Osteocyte (in vitro differentiated cells): ENCODE measurements at regions not wholly inside any gene's neighbourhood (a gene's known extent, or its start where the extent isn't known, plus 50 kb on each side); places are given as distances from the start of the nearest gene placed in this dataset.

ENCODE experiments used
- DNase-seq: peaks from one replicate; pipeline ENCODE4 v3.0.0; 2021; ENCODE audit warnings: mixed read lengths; ENCODE audit not compliant: unreplicated experiment; ENCODE audit errors: extremely low spot score
- H3K27ac Mint-ChIP-seq: one replicate; pipeline ENCODE4 v1.8.0; 2021; ENCODE audit warnings: mild to moderate bottlenecking, mixed read lengths; ENCODE audit not compliant: unreplicated experiment
- H3K27me3 Mint-ChIP-seq: one replicate; pipeline ENCODE4 v1.8.0; 2021; ENCODE audit warnings: mixed read lengths; ENCODE audit not compliant: unreplicated experiment
- H3K36me3 Mint-ChIP-seq: one replicate; pipeline ENCODE4 v1.8.0; 2021; ENCODE audit warnings: mixed read lengths; ENCODE audit not compliant: unreplicated experiment
- H3K4me1 Mint-ChIP-seq: one replicate; pipeline ENCODE4 v1.8.0; 2021; ENCODE audit warnings: mixed read lengths; ENCODE audit not compliant: unreplicated experiment
- H3K4me3 Mint-ChIP-seq: one replicate; pipeline ENCODE4 v1.8.0; 2021; ENCODE audit warnings: mild to moderate bottlenecking, moderate library complexity, mixed read lengths; ENCODE audit not compliant: unreplicated experiment
- H3K9me3 Mint-ChIP-seq: one replicate; pipeline ENCODE4 v1.8.0; 2021; ENCODE audit warnings: mixed read lengths; ENCODE audit not compliant: unreplicated experiment
- CTCF ChIP-seq: fragments of 200-600 bp; sonication (generic); IDR thresholded peaks from 2 replicates; pipeline ENCODE4 v1.5.0; 2021; ENCODE audit warnings: antibody characterized with exemption, mild to moderate bottlenecking, moderate library complexity

DNA sequence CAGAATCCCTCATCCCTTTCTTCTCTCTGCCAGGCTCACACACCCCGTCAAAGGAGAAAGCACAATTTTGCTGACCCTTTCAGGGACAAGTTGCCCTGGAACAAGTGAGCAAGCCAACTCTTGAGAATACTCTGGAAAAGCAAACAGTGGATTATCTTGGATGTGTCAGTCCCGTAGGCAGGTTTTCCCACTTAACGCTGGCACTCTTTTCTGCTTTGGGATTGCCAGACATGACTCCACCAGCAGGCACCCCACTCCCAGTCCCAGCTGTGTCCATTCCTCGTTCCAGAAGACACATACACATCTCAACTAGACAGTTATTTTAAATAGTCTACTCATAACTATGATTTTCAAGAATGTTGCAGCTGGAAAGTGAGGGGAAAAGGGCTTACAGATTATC is 145.5 kb upstream of the CDKN3 start:
- Mint-ChIP-seq H3K4me3 (no peak overlapping the region), H3K36me3 (no peaks in the 10 kb centered on the region), H3K27ac (no peak overlapping the region), H3K4me1 (peaks cover 23% of the 10 kb centered on the region), H3K27me3 (peaks cover 12% of the 10 kb centered on the region), H3K9me3 (no peaks in the 10 kb centered on the region)
- TF ChIP-seq CTCF, result no peak
- DNase-seq, result no peak

DNA sequence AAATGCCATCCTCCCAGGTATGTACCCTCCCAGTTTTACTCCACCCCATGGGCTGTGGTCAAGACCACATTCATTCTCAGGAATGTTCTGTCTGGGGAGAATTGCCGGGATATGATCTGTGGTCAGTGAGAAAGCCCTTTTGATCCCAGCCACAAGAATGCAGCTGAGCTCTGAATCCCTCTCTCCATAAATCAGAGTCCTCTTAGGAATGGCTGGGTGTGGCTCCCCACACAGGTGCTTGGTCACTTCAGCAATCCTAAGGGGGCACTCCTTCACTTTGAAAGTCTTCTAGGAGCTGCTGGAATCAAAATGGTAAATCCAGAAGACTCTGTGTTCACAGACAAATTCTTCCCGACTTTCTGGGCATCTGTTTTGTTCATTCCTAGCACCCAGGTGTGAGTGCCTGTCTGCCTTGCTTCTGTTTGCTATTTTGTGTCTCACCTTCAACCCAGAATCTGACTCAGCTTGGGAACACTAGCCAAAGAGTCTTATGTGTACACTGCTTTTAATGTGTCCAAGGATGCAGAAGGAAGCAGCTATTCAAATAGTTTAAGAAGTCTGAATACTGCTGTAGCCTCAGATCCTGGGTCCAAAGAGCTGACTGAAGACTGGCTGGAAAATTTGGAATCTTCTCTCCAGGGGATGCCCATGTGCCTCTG is 144.6 kb upstream of the CDKN3 start:
- H3K4me1 Mint-ChIP-seq, result peaks cover 23% of the 10 kb centered on the region
- H3K27ac Mint-ChIP-seq, result no peak overlapping the region
- H3K4me3 Mint-ChIP-seq, result no peak overlapping the region
- H3K27me3 Mint-ChIP-seq, result peaks cover 4% of the 10 kb centered on the region
- H3K36me3 Mint-ChIP-seq, result no peaks in the 10 kb centered on the region
- TF ChIP-seq CTCF, result no peak
- no peaks in the 10 kb centered on the region for H3K9me3 Mint-ChIP-seq
- DNase-seq, result no peak

GRCh38 chr14:54253195-54253947 is 143.4 kb upstream of the CDKN3 start:
- Mint-ChIP-seq H3K4me1 (peaks cover 23% of the 10 kb centered on the region), H3K9me3 (no peaks in the 10 kb centered on the region), H3K4me3 (no peak overlapping the region), H3K27me3 (peaks cover 2% of the 10 kb centered on the region), H3K36me3 (no peaks in the 10 kb centered on the region), H3K27ac (no peak overlapping the region)
- TF ChIP-seq CTCF, result no peak
- no peak for DNase-seq

GRCh38 chr14:54256156-54256555 is 140.7 kb upstream of the CDKN3 start:
- H3K4me1 Mint-ChIP-seq, result peaks cover 23% of the 10 kb centered on the region
- H3K27ac Mint-ChIP-seq, result no peak overlapping the region
- H3K27me3 Mint-ChIP-seq, result no peaks in the 10 kb centered on the region
- H3K4me3 Mint-ChIP-seq, result no peak overlapping the region
- no peaks in the 10 kb centered on the region for H3K36me3 Mint-ChIP-seq
- no peaks in the 10 kb centered on the region for H3K9me3 Mint-ChIP-seq
- no peak for DNase-seq
- TF ChIP-seq CTCF, result no peak

- peaks cover 13% of the 10 kb centered on the region for H3K4me1 Mint-ChIP-seq
- no peak overlapping the region for H3K27ac Mint-ChIP-seq
- peaks cover 4% of the 10 kb centered on the region for H3K9me3 Mint-ChIP-seq
- no peaks in the 10 kb centered on the region for H3K36me3 Mint-ChIP-seq
- no peak for DNase-seq
- TF ChIP-seq CTCF, result no peak
- no peak overlapping the region for H3K4me3 Mint-ChIP-seq
- no peaks in the 10 kb centered on the region for H3K27me3 Mint-ChIP-seq
Measured at GRCh38 chr14:54257424-54257823, 139.4 kb upstream of the CDKN3 start.
